ENCODE measurements at regions not wholly inside any gene's neighbourhood (a gene's known extent, or its start where the extent isn't known, plus 50 kb on each side); places are given as distances from the start of the nearest gene placed in this dataset.

DNA sequence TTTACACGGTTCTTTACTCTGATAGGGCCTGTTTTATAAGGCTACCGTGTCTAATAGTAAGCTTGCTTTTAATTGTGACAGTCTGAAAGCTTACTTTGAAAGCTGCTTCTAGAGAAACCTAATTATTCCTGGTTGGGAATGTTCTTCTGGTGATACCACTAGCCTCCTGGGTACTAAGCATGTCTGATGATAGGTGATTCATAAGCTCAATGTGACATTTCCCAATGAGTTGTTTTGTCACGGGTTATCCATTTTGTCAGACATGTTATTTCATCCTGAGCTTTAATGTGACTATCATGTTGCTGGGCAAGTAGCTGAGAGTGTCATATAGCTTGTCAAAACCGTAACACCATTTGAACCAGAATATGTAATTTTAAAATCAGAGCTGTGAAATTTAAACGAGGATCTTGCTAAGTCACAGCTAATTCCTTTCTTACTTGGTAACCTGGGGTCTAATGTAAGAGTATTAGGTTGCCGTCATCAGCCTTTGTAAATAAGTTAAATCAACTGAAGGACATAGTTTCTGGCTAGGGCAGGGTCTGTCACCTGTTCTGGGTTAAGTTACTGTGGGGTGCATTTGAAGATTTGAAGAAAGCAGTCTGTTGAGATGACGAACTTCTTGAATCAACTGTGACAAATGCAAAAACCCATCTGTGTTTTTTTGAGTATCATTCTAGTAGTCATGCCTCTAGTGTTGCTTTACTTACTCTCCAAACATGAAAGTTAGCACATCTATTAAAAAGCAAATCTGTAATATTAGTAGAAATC is 529.2 kb downstream of the USP25 start:
- Mint-ChIP-seq H3K4me3 (no peak overlapping the region), H3K9me3 (no peaks in the 10 kb centered on the region), H3K4me1 (no peaks in the 10 kb centered on the region), H3K27ac (no peak overlapping the region), H3K36me3 (ENCODE audit: low read depth) (no peaks in the 10 kb centered on the region), H3K27me3 (no peaks in the 10 kb centered on the region)
- DNase-seq (no peak), ATAC-seq (no peak)

- Mint-ChIP-seq H3K4me1 (no peaks in the 10 kb centered on the region), H3K36me3 (ENCODE audit: low read depth) (no peaks in the 10 kb centered on the region)
- no peak for ATAC-seq
Observed at GRCh38 chr21:16262091-16262490, 532.3 kb downstream of the USP25 start.

DNA sequence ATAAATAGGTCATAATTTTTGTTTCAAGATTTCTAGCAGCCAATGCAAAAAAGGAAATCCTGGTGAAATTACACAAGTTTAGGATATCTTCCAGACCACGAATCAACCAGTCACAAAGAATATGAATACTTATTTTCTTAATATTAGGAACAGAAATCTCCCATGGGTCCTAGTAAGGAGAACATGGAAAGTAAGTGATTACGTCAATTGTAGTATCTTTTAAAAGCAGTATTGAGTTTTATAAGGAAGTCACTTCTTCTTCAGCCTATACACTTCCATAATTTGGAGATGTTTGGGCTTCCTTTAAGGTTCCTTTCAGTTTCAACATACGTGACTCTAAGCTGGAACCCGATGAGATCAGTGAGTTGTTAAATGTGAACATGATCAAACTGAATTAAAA is 534.5 kb downstream of the USP25 start:
- no peak overlapping the region for H3K4me3 Mint-ChIP-seq
- no peak for ATAC-seq

More at GRCh38 chr21:16262091-16262490, 532.3 kb downstream of the USP25 start:
- no peak overlapping the region for H3K27ac Mint-ChIP-seq
- no peaks in the 10 kb centered on the region for H3K27me3 Mint-ChIP-seq
- no peaks in the 10 kb centered on the region for H3K9me3 Mint-ChIP-seq
- no peak overlapping the region for H3K4me3 Mint-ChIP-seq
- no peak for DNase-seq

GRCh38 chr21:16269476-16269875 is 539.7 kb downstream of the USP25 start:
- H3K36me3 Mint-ChIP-seq (ENCODE audit: low read depth), result no peaks in the 10 kb centered on the region
- ATAC-seq (no peak), DNase-seq (no peak)
- no peaks in the 10 kb centered on the region for H3K27me3 Mint-ChIP-seq
- no peaks in the 10 kb centered on the region for H3K9me3 Mint-ChIP-seq
- H3K4me1 Mint-ChIP-seq, result no peaks in the 10 kb centered on the region
- H3K4me3 Mint-ChIP-seq, result no peak overlapping the region
- no peak overlapping the region for H3K27ac Mint-ChIP-seq

More for the DNA sequence above, 534.5 kb downstream of the USP25 start:
- Mint-ChIP-seq H3K36me3 (ENCODE audit: low read depth) (no peaks in the 10 kb centered on the region), H3K4me1 (no peaks in the 10 kb centered on the region), H3K9me3 (no peaks in the 10 kb centered on the region), H3K27ac (no peak overlapping the region), H3K27me3 (no peaks in the 10 kb centered on the region)
- no peak for DNase-seq

- no peaks in the 10 kb centered on the region for H3K9me3 Mint-ChIP-seq
- H3K27ac Mint-ChIP-seq, result no peak overlapping the region
- no peak for ATAC-seq
- no peak overlapping the region for H3K4me3 Mint-ChIP-seq
- no peaks in the 10 kb centered on the region for H3K36me3 Mint-ChIP-seq (ENCODE audit: low read depth)
- no peaks in the 10 kb centered on the region for H3K4me1 Mint-ChIP-seq
- no peaks in the 10 kb centered on the region for H3K27me3 Mint-ChIP-seq
- no peak for DNase-seq
Observed at GRCh38 chr21:16279731-16280581, 550.2 kb downstream of the USP25 start.

- no peak overlapping the region for H3K4me3 Mint-ChIP-seq
- no peak for ATAC-seq
- no peak for DNase-seq
- H3K27ac Mint-ChIP-seq, result no peak overlapping the region
- no peaks in the 10 kb centered on the region for H3K27me3 Mint-ChIP-seq
- no peaks in the 10 kb centered on the region for H3K36me3 Mint-ChIP-seq (ENCODE audit: low read depth)
- H3K9me3 Mint-ChIP-seq, result no peaks in the 10 kb centered on the region
- H3K4me1 Mint-ChIP-seq, result no peaks in the 10 kb centered on the region
Observed at GRCh38 chr21:16280686-16281091, 550.9 kb downstream of the USP25 start.

- Mint-ChIP-seq H3K36me3 (ENCODE audit: low read depth) (no peaks in the 10 kb centered on the region), H3K4me3 (no peak overlapping the region)
- no peak for DNase-seq
Observed at GRCh38 chr21:16283516-16283915, 553.7 kb downstream of the USP25 start.

GRCh38 chr21:16285605-16286126 is 555.9 kb downstream of the USP25 start:
- Mint-ChIP-seq H3K27me3 (no peaks in the 10 kb centered on the region), H3K27ac (no peak overlapping the region), H3K4me3 (no peak overlapping the region), H3K9me3 (no peaks in the 10 kb centered on the region), H3K36me3 (ENCODE audit: low read depth) (no peaks in the 10 kb centered on the region), H3K4me1 (no peaks in the 10 kb centered on the region)
- ATAC-seq (no peak), DNase-seq (no peak)

More at GRCh38 chr21:16283516-16283915, 553.7 kb downstream of the USP25 start:
- ATAC-seq, result no peak
- Mint-ChIP-seq H3K27ac (no peak overlapping the region), H3K4me1 (no peaks in the 10 kb centered on the region), H3K9me3 (no peaks in the 10 kb centered on the region), H3K27me3 (no peaks in the 10 kb centered on the region)

GRCh38 chr21:16287046-16287445 is 557.3 kb downstream of the USP25 start:
- Mint-ChIP-seq H3K9me3 (no peaks in the 10 kb centered on the region), H3K27ac (no peak overlapping the region), H3K4me3 (no peak overlapping the region), H3K36me3 (ENCODE audit: low read depth) (no peaks in the 10 kb centered on the region), H3K27me3 (no peaks in the 10 kb centered on the region), H3K4me1 (no peaks in the 10 kb centered on the region)
- ATAC-seq (no peak), DNase-seq (no peak)

DNA sequence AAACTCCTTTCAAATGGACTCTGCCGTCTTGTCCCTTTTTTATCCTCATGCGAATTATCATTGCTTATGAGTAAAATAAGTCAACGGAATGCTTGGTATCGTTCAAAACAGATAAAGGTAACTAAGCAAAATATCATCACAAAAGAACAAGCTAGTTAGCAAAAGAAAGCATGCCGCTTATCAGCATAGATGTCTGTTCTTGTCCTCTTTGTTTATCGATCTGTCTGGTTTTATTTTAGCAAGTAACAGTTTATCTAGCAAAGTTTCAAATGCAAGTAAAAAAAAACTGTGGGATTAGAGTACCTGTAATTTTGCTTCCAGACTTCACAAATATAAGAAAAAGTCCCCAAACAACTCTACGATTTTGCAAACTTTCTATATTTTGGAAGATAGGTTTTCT is 561.5 kb downstream of the USP25 start:
- no peak overlapping the region for H3K4me3 Mint-ChIP-seq
- no peaks in the 10 kb centered on the region for H3K27me3 Mint-ChIP-seq
- H3K27ac Mint-ChIP-seq, result no peak overlapping the region
- ATAC-seq (no peak), DNase-seq (no peak)
- H3K4me1 Mint-ChIP-seq, result no peaks in the 10 kb centered on the region
- no peaks in the 10 kb centered on the region for H3K9me3 Mint-ChIP-seq
- no peaks in the 10 kb centered on the region for H3K36me3 Mint-ChIP-seq (ENCODE audit: low read depth)

- H3K4me1 Mint-ChIP-seq, result no peaks in the 10 kb centered on the region
- H3K9me3 Mint-ChIP-seq, result no peaks in the 10 kb centered on the region
- H3K27ac Mint-ChIP-seq, result no peak overlapping the region
- no peaks in the 10 kb centered on the region for H3K36me3 Mint-ChIP-seq (ENCODE audit: low read depth)
- no peak for DNase-seq
- no peaks in the 10 kb centered on the region for H3K27me3 Mint-ChIP-seq
- H3K4me3 Mint-ChIP-seq, result no peak overlapping the region
- no peak for ATAC-seq
Observed at GRCh38 chr21:16294128-16294527, 564.3 kb downstream of the USP25 start.

DNA sequence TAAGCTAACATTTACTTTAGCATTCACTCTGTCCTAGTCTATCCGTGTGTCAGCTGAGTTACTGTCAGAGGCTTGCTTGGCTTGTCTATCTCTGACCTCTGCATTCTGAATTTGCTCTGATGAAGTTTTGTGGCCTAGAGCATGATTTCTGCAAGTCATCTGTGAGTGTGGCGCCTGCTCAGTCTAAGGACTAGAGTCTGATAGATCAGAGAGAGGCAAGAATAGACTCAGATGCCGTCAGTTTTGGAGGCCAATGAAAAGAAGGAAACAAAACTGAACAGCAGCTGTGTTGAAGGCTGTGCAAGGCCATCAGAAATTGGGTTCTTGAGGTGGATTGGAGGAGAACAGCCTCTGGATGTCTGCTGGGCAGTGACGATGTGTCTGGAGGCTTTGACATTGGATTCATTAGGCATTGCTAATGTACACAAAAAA is 573.1 kb downstream of the USP25 start:
- Mint-ChIP-seq H3K9me3 (no peaks in the 10 kb centered on the region), H3K27ac (no peak overlapping the region), H3K27me3 (no peaks in the 10 kb centered on the region), H3K4me1 (no peaks in the 10 kb centered on the region), H3K4me3 (no peak overlapping the region), H3K36me3 (ENCODE audit: low read depth) (no peaks in the 10 kb centered on the region)
- no peak for ATAC-seq
- no peak for DNase-seq

DNA sequence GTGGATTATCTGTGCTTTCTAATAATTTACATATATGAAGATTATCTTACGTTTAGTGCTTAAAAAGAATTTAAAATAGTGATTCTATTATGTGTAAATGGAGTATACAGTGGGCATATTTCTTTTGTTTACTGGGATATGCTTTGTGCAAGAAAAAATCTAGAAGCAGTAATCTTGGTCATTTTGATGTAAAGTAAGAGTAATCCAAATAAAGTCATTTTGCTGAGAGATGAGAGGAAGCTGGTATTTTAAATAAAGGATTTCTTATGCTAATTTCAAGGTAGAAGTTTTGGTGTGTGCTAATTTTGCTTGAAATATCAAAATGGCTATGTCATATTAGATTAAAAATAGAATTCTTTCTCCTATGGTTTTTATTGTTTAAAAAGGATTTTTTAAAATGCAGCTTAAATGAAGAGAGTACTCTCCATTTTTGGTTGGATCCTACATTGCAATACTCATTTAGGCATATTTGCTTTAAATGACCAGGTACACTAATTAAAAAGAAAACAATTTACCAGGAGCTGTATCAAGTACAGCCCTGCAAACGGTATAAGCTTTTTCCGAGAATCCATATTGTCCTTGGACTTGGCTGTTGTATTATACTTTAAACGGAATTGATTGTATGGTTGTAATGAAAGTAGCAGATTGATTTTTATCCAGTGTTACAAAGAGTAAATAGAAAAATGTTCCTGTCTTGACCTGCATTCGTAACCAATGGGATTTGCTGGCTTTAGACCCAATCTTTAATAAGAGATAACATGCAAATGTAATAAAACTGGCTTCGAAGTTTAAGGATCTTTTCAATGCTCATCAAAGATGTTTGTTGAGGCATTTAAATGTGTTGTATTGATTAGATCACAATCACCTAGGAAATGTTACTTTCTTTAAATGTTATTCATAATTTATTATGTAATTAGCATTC is 574.7 kb downstream of the USP25 start:
- DNase-seq, result no peak
- H3K27ac Mint-ChIP-seq, result no peak overlapping the region

DNA sequence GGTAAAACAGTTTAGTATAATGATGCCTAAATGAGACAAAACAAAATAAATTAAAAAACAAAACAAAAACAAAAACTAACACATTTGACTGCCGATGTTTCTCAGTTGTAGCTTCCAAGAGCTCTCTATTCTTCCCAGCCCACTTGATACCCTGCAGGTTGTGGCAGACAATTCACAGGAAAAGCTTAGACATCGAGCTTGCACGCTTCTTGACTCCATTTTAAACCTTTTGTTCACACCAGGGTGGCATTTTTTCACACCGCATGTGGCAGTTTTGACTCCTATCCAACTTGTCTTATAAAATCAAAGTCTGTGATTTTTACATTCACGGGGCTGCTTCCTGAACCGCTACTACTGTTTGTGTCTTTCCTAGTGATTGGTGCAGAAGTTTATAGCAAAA is 575.9 kb downstream of the USP25 start:
- no peaks in the 10 kb centered on the region for H3K9me3 Mint-ChIP-seq
- H3K27ac Mint-ChIP-seq, result no peak overlapping the region
- no peaks in the 10 kb centered on the region for H3K27me3 Mint-ChIP-seq
- H3K4me1 Mint-ChIP-seq, result no peaks in the 10 kb centered on the region
- DNase-seq (no peak), ATAC-seq (no peak)
- H3K4me3 Mint-ChIP-seq, result no peak overlapping the region
- H3K36me3 Mint-ChIP-seq (ENCODE audit: low read depth), result no peaks in the 10 kb centered on the region

More for the DNA sequence above, 574.7 kb downstream of the USP25 start:
- H3K9me3 Mint-ChIP-seq, result no peaks in the 10 kb centered on the region
- no peaks in the 10 kb centered on the region for H3K4me1 Mint-ChIP-seq
- ATAC-seq, result no peak
- H3K4me3 Mint-ChIP-seq, result no peak overlapping the region
- H3K36me3 Mint-ChIP-seq (ENCODE audit: low read depth), result no peaks in the 10 kb centered on the region
- no peaks in the 10 kb centered on the region for H3K27me3 Mint-ChIP-seq

Measured in activated naive CD8-positive, alpha-beta T cell treated with anti-CD3 and anti-CD28 coated beads, Interleukin-2, amount 50 U/mL, for 24 hours (primary cell).